Testis (tissue), 2 donors: ENCODE measurements at regions not wholly inside any gene's neighbourhood (a gene's known extent, or its start where the extent isn't known, plus 50 kb on each side); places are given as distances from the start of the nearest gene placed in this dataset.

Source experiments
- DNase-seq: peaks from one replicate; pipeline ENCODE4 v3.0.0-alpha.2; 2019
- H3K27ac ChIP-seq, 2 donors: fragments of 200-600 bp; sonication (generic); one replicate each; pipeline ENCODE4 v1.5.1; 2019
- H3K27me3 ChIP-seq: fragments of 200-600 bp; sonication (generic); one replicate; pipeline ENCODE4 v1.5.1; 2019
- H3K36me3 ChIP-seq: fragments of 200-600 bp; sonication (generic); one replicate; pipeline ENCODE4 v1.5.1; 2017; ENCODE audit warnings: low read depth; ENCODE audit errors: missing control alignments
- H3K4me1 ChIP-seq: fragments of 200-600 bp; sonication (generic); one replicate; pipeline ENCODE4 v1.5.1; 2019
- H3K4me3 ChIP-seq, 2 donors: fragments of 200-600 bp; sonication (generic); one replicate each; pipeline ENCODE4 v1.5.1; 2017 to 2019
- H3K9me3 ChIP-seq: fragments of 200-600 bp; sonication (generic); one replicate; pipeline ENCODE4 v1.5.1; 2017
- POLR2A ChIP-seq: fragments of 450-650 bp; IDR thresholded peaks from one replicate; pipeline ENCODE4 v1.6.1; 2017; ENCODE audit warnings: antibody characterized with exemption, mild to moderate bottlenecking, moderate library complexity
- WGBS, 2 donors: methylation state at CpG; one replicate each; pipeline ENCODE4 v1.1.5; 2018; 5-methylcytosine and 5-hydroxymethylcytosine counted together
- intact Hi-C: fragments of 100-400 bp; cut with DNase I; formaldehyde crosslinking; loops from one replicate; pipeline ENCODE4 v1.15.1; 2023; ENCODE audit warnings: low total_unique reads
- TF ChIP-seq, protein P1 (sequence below), 3 experiments: fragments of 450-650 bp in 2 of 3; fragments of 200-600 bp in 1 of 3; sonication (generic) in 1 of 3; IDR thresholded peaks; one replicate each; pipeline ENCODE4 v1.5.1; 2016 to 2019; ENCODE audit warnings: antibody characterized with exemption in 3 of 3, mild to moderate bottlenecking in 2 of 3, moderate library complexity in 1 of 3

DNA sequence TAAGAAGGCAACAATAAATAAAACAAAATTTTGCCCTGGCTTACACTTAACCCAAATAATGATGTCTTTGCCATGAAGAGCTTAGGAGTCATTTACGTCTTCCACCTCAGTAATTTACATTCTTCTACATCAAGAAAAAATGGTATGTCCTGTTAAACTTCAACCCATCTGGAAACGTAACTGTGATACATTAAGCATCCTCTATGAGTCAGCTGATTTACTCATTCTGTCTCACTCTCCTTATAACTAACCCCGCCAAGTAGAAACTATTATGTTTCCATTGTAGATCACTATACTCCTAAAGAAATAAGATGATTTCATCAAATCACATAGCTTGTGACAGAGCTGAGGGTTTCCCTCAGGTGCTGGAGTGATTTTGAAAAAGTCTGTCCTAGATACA lies 330.7 kb downstream of the CDC14C start:
- Histone ChIP-seq H3K4me1 (no peaks in the 10 kb centered on the region), H3K4me3 (no peak overlapping the region), H3K27ac (no peak overlapping the region), H3K9me3 (no peaks in the 10 kb centered on the region), H3K36me3 (no peaks in the 10 kb centered on the region), H3K27me3 (no peaks in the 10 kb centered on the region)
- intact Hi-C loops = no loop called here
- DNase-seq = no peak
- 52 to 55% methylated on average over 3 of the region's 3 CpGs for WGBS, 2 donors
- TF ChIP-seq POLR2A = no peak
- TF ChIP-seq, protein P1, sequence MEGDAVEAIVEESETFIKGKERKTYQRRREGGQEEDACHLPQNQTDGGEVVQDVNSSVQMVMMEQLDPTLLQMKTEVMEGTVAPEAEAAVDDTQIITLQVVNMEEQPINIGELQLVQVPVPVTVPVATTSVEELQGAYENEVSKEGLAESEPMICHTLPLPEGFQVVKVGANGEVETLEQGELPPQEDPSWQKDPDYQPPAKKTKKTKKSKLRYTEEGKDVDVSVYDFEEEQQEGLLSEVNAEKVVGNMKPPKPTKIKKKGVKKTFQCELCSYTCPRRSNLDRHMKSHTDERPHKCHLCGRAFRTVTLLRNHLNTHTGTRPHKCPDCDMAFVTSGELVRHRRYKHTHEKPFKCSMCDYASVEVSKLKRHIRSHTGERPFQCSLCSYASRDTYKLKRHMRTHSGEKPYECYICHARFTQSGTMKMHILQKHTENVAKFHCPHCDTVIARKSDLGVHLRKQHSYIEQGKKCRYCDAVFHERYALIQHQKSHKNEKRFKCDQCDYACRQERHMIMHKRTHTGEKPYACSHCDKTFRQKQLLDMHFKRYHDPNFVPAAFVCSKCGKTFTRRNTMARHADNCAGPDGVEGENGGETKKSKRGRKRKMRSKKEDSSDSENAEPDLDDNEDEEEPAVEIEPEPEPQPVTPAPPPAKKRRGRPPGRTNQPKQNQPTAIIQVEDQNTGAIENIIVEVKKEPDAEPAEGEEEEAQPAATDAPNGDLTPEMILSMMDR (IDR thresholded peaks at IDR 0.05) = no peak

DNA sequence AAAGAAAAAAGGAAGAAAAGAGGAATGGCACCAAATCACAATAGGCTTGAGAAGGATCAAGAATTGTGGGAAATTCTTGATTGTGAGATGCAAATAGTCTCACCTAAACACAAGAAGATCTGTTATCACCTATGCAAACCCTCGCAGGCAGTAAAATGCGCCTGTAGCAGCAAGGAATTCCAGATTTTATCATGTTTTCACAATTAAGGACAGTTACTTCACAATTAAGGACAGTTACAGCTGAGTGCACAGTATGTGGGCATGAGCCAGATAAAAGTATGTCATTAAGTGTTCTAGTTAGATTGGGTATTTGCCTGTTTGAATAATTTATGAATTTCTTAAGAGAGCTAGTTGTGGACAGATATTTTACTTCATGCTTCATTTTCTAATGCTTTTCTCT lies 336.2 kb downstream of the CDC14C start:
- H3K4me3 ChIP-seq = no peak overlapping the region
- no peaks in the 10 kb centered on the region for H3K4me1 ChIP-seq
- WGBS, 2 donors = 51 to 63% methylated on average over 2 of the region's 2 CpGs
- H3K27me3 ChIP-seq = no peaks in the 10 kb centered on the region
- no peak overlapping the region for H3K27ac ChIP-seq
- no peak for DNase-seq
- no peaks in the 10 kb centered on the region for H3K36me3 ChIP-seq
- H3K9me3 ChIP-seq = no peaks in the 10 kb centered on the region
- intact Hi-C loops = no loop called here
- TF ChIP-seq POLR2A = no peak
- TF ChIP-seq, protein P1 (IDR thresholded peaks at IDR 0.05) = no peak

DNA sequence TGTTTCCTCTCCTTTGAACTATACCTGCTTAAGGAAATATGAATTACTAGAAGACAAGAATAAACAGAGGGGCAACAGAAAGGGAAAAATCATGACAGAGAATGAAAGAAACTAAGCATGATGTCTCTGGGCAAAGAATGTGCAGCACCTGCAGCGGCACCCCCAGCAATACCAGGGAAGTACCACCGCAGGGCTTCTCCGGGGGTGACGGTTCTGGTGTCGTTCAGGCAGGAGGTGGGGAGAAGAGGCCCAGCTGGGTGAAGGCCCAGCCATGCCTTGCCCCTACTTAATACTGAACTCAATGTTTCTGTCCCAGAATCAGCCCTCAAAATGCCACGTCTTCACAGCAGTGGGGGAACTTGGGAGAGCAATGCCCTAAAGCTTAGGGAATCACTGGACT lies 337.6 kb downstream of the CDC14C start:
- H3K4me3 ChIP-seq = no peak overlapping the region
- H3K4me1 ChIP-seq = no peaks in the 10 kb centered on the region
- intact Hi-C loops = no loop called here
- TF ChIP-seq, protein P1 (IDR thresholded peaks at IDR 0.05) = no peak
- no peak for TF ChIP-seq POLR2A
- no peak for DNase-seq
- no peaks in the 10 kb centered on the region for H3K36me3 ChIP-seq
- 89 to 93% methylated on average over 6 of the region's 6 CpGs for WGBS, 2 donors
- H3K9me3 ChIP-seq = no peaks in the 10 kb centered on the region
- no peak overlapping the region for H3K27ac ChIP-seq
- no peaks in the 10 kb centered on the region for H3K27me3 ChIP-seq

DNA sequence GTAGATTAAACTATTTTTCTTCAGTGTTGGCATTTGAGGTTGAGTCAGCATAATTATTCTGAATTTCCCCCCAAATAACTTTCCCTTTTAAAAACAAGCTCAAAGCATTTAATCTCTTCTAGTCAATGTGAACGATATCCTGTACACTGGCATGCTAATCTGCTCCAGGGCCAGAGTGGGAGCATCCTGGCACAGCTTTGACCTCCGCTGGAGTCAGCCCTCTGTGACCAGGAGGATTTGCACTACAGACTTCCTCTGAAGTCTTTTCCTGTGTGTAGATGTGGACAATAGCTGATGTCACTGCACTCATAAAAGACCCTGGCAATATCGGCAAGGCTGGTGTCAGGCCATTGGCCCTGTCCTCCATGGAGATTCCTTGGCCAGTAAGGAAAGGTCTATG lies 340.2 kb downstream of the CDC14C start:
- H3K9me3 ChIP-seq = no peaks in the 10 kb centered on the region
- no peaks in the 10 kb centered on the region for H3K4me1 ChIP-seq
- intact Hi-C loops = no loop called here
- no peaks in the 10 kb centered on the region for H3K27me3 ChIP-seq
- TF ChIP-seq, protein P1 (IDR thresholded peaks at IDR 0.05) = no peak
- no peak for TF ChIP-seq POLR2A
- H3K4me3 ChIP-seq = no peak overlapping the region
- no peak overlapping the region for H3K27ac ChIP-seq
- 35 to 40% methylated on average over 3 of the region's 3 CpGs for WGBS, 2 donors
- DNase-seq = no peak
- H3K36me3 ChIP-seq = no peaks in the 10 kb centered on the region

DNA sequence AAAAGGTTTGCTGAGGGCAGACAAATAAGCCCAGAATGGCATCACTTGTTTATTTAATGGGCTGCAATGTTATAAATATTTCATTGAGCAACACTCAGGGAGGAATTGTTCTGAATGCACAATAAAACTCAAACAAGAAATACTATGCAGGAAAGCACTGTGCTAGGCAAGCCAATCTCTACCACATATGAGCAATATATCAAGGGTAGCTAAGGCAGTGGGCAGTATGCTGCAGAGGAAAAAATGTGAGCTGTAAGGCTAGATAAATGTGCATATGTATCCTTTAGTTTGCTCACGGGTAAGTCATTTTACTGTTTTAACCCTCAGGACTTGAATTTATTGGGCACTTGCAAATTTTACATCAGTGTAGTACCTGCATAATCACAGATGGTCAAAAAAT lies 349.6 kb downstream of the CDC14C start:
- TF ChIP-seq, protein P1 (IDR thresholded peaks at IDR 0.05) = no peak
- TF ChIP-seq POLR2A = no peak
- Histone ChIP-seq H3K27ac (no peak overlapping the region), H3K36me3 (no peaks in the 10 kb centered on the region), H3K4me3 (no peak overlapping the region), H3K9me3 (no peaks in the 10 kb centered on the region), H3K27me3 (no peaks in the 10 kb centered on the region), H3K4me1 (no peaks in the 10 kb centered on the region)
- 21 to 62% methylated on average over 1 of the region's 1 CpG for WGBS, 2 donors
- no peak for DNase-seq
- intact Hi-C loops = no loop called here
